ENCODE measurements at regions not wholly inside any gene's neighbourhood (a gene's known extent, or its start where the extent isn't known, plus 50 kb on each side); places are given as distances from the start of the nearest gene placed in this dataset.

DNA sequence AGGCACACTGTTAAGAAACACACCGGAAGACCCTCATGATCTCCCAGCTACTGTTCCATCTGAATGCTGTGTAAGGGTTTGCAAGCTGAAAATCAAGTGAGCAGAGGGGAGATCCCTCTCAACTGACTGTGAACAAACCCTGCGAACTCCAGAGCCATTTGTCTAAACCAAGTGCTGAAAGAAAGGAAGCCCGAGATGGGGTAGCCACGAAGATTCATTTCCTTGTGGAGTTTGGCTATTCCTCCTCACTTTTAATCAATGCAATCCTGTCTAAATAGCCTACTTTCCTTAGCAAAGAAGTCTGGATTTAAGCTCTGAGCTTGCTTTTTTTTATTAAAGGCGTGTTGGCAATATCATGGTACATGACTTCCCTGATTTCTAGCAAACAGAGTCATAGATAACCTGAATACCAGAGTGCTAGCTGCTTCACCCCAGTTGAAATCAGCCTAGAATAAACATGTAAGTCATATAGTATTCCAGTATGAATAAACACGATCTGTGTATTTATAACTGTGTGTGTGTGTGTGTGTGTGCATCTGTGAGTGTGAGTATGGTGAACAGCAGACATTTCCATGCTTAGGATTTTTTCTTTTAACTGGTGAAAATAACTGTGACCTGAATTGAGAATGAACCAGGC lies 365.2 kb downstream of the ZNF521 start:
- no peak overlapping the region for H3K4me3 ChIP-seq (ENCODE audit: low read depth in 1 of 3, low read length in 3 of 3)
- H3K27me3 ChIP-seq (ENCODE audit: control insufficient read depth in 4 of 4, insufficient read depth in 4 of 4, low read length in 3 of 4): peaks cover 0 to 2% (median 0%) of the 10 kb centered on the region in 4 donors
- H3K36me3 ChIP-seq (ENCODE audit: control insufficient read depth in 4 of 4, insufficient read depth in 3 of 4, low read depth in 1 of 4, low read length in 3 of 4): no peaks in the 10 kb centered on the region
- no peaks in the 10 kb centered on the region for H3K4me1 ChIP-seq (ENCODE audit: control insufficient read depth in 4 of 4, insufficient read depth in 4 of 4, low read length in 3 of 4)
- DNase-seq (ENCODE audit: low spot score): no peak
- 46% methylated on average over 6 of the region's 6 CpGs for WGBS
- no peak overlapping the region for H3K27ac ChIP-seq (ENCODE audit: low read depth in 1 of 2, low read length in 2 of 2)
- H3K9me3 ChIP-seq (ENCODE audit: control insufficient read depth in 4 of 4, low read length in 3 of 4): no peaks in the 10 kb centered on the region
- TF ChIP-seq, protein P1, sequence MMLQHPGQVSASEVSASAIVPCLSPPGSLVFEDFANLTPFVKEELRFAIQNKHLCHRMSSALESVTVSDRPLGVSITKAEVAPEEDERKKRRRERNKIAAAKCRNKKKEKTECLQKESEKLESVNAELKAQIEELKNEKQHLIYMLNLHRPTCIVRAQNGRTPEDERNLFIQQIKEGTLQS (IDR thresholded peaks at IDR 0.05): no peak
- TF ChIP-seq MAX (IDR thresholded peaks at IDR 0.05) (no peak), HNF4G (IDR thresholded peaks at IDR 0.05) (no peak), FOXA2 (IDR thresholded peaks at IDR 0.05) (no peak), NR2F2 (IDR thresholded peaks at IDR 0.05) (no peak), TAF1 (conservative IDR thresholded peaks at IDR 0.05) (no peak), HNF4A (conservative IDR thresholded peaks at IDR 0.05) (no peak), EGR1 (IDR thresholded peaks at IDR 0.05; ENCODE audit: low read depth in 2 of 2) (no peak), REST (IDR thresholded peaks at IDR 0.05) (no peak), SP1 (IDR thresholded peaks at IDR 0.05) (no peak), RXRA (IDR thresholded peaks at IDR 0.05) (no peak), RAD21 (IDR thresholded peaks at IDR 0.05) (no peak), JUND (IDR thresholded peaks at IDR 0.05) (no peak)
- H3K9ac ChIP-seq (ENCODE audit: low read depth in 1 of 2, low read length in 2 of 2): no peak overlapping the region

DNA sequence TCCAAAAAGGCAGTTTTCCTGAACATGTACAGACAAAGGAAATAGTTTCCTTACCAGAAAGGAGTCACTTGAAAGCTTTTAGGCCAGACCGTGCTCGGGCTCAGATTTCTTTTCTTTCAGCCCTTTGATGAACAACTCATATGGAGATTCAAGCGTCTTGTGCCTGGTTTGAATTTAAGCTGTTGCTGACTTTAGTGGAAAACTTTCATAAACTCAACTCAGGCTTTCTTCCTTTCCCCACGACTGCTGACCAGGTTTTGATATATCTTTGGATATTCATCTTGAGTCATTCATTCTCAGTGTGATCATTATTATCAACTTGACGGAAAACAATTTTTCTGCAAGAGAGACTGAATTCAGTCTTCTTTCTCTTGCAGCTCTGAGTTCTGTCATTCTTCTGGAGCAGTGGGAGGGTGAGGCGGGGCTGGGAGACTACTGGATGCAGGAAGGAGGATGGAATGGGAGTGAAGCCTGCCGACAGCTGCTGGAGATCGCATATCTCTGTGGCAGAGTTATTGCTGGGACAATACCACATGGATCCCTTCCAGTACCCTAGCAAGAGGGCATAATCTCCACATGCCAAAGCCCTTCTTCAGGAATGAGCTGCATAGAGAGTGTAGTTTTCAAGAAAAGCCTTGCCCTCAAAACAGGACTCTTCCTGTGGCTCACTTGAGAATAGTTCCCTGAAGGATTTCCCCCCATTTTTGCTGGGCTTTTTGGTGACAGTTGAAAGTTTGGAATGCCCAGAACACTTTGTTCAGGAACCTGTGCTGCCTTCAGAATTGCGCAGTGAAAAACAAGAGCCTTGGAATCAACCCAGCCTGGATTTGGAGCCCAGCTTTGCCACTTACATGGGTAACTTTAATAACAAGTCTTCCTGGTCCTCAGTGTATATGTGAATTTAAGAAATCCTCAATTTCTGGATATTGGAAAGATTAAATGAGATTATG lies 364.4 kb downstream of the ZNF521 start:
- Histone ChIP-seq H3K9ac (ENCODE audit: low read depth in 1 of 2, low read length in 2 of 2) (no peak overlapping the region), H3K9me3 (ENCODE audit: control insufficient read depth in 4 of 4, low read length in 3 of 4) (no peaks in the 10 kb centered on the region), H3K27me3 (ENCODE audit: control insufficient read depth in 4 of 4, insufficient read depth in 4 of 4, low read length in 3 of 4) (peaks cover 0 to 2% (median 0%) of the 10 kb centered on the region in 4 donors), H3K4me1 (ENCODE audit: control insufficient read depth in 4 of 4, insufficient read depth in 4 of 4, low read length in 3 of 4) (no peaks in the 10 kb centered on the region), H3K36me3 (ENCODE audit: control insufficient read depth in 4 of 4, insufficient read depth in 3 of 4, low read depth in 1 of 4, low read length in 3 of 4) (no peaks in the 10 kb centered on the region), H3K4me3 (ENCODE audit: low read depth in 1 of 3, low read length in 3 of 3) (no peak overlapping the region), H3K27ac (ENCODE audit: low read depth in 1 of 2, low read length in 2 of 2) (no peak overlapping the region)
- 56% methylated on average over 9 of the region's 9 CpGs for WGBS
- TF ChIP-seq RXRA (IDR thresholded peaks at IDR 0.05) (no peak), EGR1 (IDR thresholded peaks at IDR 0.05; ENCODE audit: low read depth in 2 of 2) (no peak), ZBTB33 (IDR thresholded peaks at IDR 0.05) (no peak), NR2F2 (IDR thresholded peaks at IDR 0.05) (no peak), HNF4G (IDR thresholded peaks at IDR 0.05) (no peak), TAF1 (conservative IDR thresholded peaks at IDR 0.05) (no peak), FOXA2 (IDR thresholded peaks at IDR 0.05) (no peak), RAD21 (IDR thresholded peaks at IDR 0.05) (no peak), HNF4A (conservative IDR thresholded peaks at IDR 0.05) (no peak), CTCF (IDR thresholded peaks at IDR 0.05; ENCODE audit: low read depth, low read length, missing input control) (no peak), JUND (IDR thresholded peaks at IDR 0.05) (no peak), GABPA (IDR thresholded peaks at IDR 0.05 in 1 of 2, conservative IDR thresholded peaks at IDR 0.05 in 1 of 2) (no peak), SP1 (IDR thresholded peaks at IDR 0.05) (no peak), MAX (IDR thresholded peaks at IDR 0.05) (no peak), FOXA1 (IDR thresholded peaks at IDR 0.05) (no peak)
- TF ChIP-seq, protein P1 (IDR thresholded peaks at IDR 0.05): no peak
- DNase-seq (ENCODE audit: low spot score): no peak

Data from liver (tissue), 8 donors.